ENCODE measurements at regions not wholly inside any gene's neighbourhood (a gene's known extent, or its start where the extent isn't known, plus 50 kb on each side); places are given as distances from the start of the nearest gene placed in this dataset.
"Not testable (repeated sequence)": the region's sequence is repeated elsewhere in the genome, so short reads cannot be mapped to it uniquely, and the experiment has no call there.

DNA sequence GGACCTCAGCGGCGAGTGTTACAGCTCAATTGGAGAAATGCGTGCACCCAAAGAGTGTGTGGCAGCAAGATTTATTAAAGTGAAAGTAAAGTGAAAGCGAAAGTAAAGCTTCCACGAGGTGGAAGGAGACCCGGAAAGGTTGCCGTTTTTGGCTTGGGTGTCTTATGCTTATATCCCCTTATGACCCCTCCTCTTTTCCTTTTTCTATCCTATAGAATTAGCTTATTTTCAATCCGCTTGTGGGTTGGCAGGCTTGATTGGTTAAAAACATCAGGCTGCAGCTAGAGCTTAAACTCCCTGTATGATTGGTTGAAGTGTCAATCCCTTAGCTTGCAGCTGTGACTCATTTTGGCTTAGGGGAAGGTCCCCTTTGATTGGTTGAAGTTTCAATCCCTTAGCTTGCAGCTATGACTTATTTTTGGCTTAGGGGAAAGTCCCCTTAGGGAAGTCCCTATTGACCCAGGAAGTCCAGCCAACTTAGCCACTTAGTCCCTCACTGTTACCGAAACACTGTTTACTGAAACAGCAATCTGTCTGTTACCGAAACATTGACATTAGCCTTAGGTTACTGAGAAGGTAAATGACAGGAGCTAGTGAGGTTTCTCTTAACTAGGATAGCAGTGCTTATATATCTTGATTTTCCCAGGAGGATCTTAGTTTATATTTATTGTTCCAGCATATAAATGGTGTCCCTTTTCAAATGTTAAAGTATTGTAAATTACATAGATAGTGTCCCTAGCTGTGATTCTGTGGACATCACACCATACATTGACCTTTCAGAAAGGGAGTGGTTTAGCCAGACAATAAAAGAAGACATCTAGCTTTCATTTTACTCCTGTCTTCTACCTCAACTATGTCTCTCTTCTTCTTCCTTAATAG is 575.8 kb downstream of the DACH1 start:
- DNase-seq (ENCODE audit: low read depth in 1 of 2, low spot score in 1 of 2) (peak in 1 of 2 experiments; percentile 73), ATAC-seq (peak; percentile 64 to 70), FAIRE-seq (no peak)
- H3K4me3 ChIP-seq: peak overlapping the region; percentile 46
- peak overlapping the region in 1 of 2 experiments; percentile 16; a peak in 1 of 6 replicates for H3K27ac ChIP-seq
- TF ChIP-seq PHF8 (IDR thresholded peaks at IDR 0.05; ENCODE audit: borderline replicate concordance, low read depth) (peak; percentile 37; the same call in 1 of the 2 replicates), RARB (CRISPR knock-in tag; IDR thresholded peaks at IDR 0.05) (no peak)
- peak overlapping the region; percentile 64 for H3K4me2 ChIP-seq
- no peaks in the 10 kb centered on the region for H3K9me3 ChIP-seq
- H3K4me1 ChIP-seq: no peaks in the 10 kb centered on the region
- ChIA-PET CTCF (no interaction called here), POLR2A (no interaction called here)
- 12% methylated on average over 10 of the region's 10 CpGs for WGBS (ENCODE audit: missing lambda C conversion rate)

GRCh38 chr13:71289980-71290379 is 577.0 kb downstream of the DACH1 start:
- ATAC-seq, H3K27ac ChIP-seq, H3K4me3 ChIP-seq, FAIRE-seq, H3K4me1 ChIP-seq, POLR2A ChIA-PET, H3K9me3 ChIP-seq, CTCF ChIA-PET: not testable (repeated sequence)
- TF ChIP-seq MAFK (IDR thresholded peaks at IDR 0.05; ENCODE audit: partially characterized antibody): peak; percentile 82
- peak in 1 of 2 experiments; percentile 7 for DNase-seq (ENCODE audit: low read depth in 1 of 2, low spot score in 1 of 2)
- peak overlapping the region; percentile 64; the same call in 2 of the 3 replicates for H3K4me2 ChIP-seq
- WGBS (ENCODE audit: missing lambda C conversion rate): 45% methylated on average over 2 of the region's 3 CpGs

DNA sequence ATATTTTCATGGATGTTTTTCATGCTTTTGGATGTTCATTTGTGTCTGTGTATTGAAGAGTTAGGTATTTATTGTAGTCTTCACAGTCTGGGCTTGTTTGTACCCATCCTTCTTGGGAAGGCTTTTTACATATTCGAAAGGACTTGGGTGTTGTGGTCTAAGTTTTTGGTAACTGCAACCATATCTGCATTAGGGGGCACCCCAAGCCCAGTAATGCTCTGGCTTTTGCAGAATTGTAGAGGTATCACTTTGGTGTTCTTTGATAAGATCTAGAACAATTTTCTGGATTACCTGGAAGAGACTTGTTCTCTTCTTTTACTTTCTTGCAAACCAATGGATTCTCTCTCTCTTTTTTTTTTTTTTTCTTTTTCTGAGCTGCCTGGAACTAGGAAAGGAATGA is 581.3 kb downstream of the DACH1 start:
- FAIRE-seq (no peak), ATAC-seq (no peak), DNase-seq (ENCODE audit: low read depth in 1 of 2, low spot score in 1 of 2) (no peak)
- CTCF ChIA-PET: no interaction called here
- H3K4me3 ChIP-seq: no peak overlapping the region
- 0% methylated on average over 1 of the region's 1 CpG for WGBS (ENCODE audit: missing lambda C conversion rate)
- H3K4me2 ChIP-seq: no peak overlapping the region
- no peaks in the 10 kb centered on the region for H3K4me1 ChIP-seq
- POLR2A ChIA-PET: no interaction called here
- TF ChIP-seq ZSCAN20 (CRISPR knock-in tag; IDR thresholded peaks at IDR 0.05) (no peak), MYC (IDR thresholded peaks at IDR 0.05; ENCODE audit: borderline replicate concordance, low read length) (no peak), RARB (CRISPR knock-in tag; IDR thresholded peaks at IDR 0.05) (no peak), POLR2A (IDR thresholded peaks at IDR 0.05; ENCODE audit: low read length) (no peak), FOXS1 (CRISPR knock-in tag; IDR thresholded peaks at IDR 0.05) (no peak), ZFP36 (IDR thresholded peaks at IDR 0.05; ENCODE audit: borderline replicate concordance, partially characterized antibody) (no peak), E2F6 (IDR thresholded peaks at IDR 0.05; ENCODE audit: borderline replicate concordance, low read depth) (no peak), NPAS2 (CRISPR knock-in tag; IDR thresholded peaks at IDR 0.05; ENCODE audit: borderline replicate concordance) (no peak), HOXB5 (CRISPR knock-in tag; IDR thresholded peaks at IDR 0.05) (no peak), BCL3 (IDR thresholded peaks at IDR 0.05) (no peak), RAD21 (conservative IDR thresholded peaks at IDR 0.05 in 1 of 2, IDR thresholded peaks at IDR 0.05 in 1 of 2) (no peak), FOSB (CRISPR knock-in tag; IDR thresholded peaks at IDR 0.05) (no peak), KDM5A (IDR thresholded peaks at IDR 0.05) (no peak), EHMT2 (IDR thresholded peaks at IDR 0.05; ENCODE audit: low read depth) (no peak), MAX (IDR thresholded peaks at IDR 0.05) (no peak)
- TF ChIP-seq, protein P1, sequence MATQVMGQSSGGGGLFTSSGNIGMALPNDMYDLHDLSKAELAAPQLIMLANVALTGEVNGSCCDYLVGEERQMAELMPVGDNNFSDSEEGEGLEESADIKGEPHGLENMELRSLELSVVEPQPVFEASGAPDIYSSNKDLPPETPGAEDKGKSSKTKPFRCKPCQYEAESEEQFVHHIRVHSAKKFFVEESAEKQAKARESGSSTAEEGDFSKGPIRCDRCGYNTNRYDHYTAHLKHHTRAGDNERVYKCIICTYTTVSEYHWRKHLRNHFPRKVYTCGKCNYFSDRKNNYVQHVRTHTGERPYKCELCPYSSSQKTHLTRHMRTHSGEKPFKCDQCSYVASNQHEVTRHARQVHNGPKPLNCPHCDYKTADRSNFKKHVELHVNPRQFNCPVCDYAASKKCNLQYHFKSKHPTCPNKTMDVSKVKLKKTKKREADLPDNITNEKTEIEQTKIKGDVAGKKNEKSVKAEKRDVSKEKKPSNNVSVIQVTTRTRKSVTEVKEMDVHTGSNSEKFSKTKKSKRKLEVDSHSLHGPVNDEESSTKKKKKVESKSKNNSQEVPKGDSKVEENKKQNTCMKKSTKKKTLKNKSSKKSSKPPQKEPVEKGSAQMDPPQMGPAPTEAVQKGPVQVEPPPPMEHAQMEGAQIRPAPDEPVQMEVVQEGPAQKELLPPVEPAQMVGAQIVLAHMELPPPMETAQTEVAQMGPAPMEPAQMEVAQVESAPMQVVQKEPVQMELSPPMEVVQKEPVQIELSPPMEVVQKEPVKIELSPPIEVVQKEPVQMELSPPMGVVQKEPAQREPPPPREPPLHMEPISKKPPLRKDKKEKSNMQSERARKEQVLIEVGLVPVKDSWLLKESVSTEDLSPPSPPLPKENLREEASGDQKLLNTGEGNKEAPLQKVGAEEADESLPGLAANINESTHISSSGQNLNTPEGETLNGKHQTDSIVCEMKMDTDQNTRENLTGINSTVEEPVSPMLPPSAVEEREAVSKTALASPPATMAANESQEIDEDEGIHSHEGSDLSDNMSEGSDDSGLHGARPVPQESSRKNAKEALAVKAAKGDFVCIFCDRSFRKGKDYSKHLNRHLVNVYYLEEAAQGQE (IDR thresholded peaks at IDR 0.05): no peak
- TF ChIP-seq, protein P2, sequence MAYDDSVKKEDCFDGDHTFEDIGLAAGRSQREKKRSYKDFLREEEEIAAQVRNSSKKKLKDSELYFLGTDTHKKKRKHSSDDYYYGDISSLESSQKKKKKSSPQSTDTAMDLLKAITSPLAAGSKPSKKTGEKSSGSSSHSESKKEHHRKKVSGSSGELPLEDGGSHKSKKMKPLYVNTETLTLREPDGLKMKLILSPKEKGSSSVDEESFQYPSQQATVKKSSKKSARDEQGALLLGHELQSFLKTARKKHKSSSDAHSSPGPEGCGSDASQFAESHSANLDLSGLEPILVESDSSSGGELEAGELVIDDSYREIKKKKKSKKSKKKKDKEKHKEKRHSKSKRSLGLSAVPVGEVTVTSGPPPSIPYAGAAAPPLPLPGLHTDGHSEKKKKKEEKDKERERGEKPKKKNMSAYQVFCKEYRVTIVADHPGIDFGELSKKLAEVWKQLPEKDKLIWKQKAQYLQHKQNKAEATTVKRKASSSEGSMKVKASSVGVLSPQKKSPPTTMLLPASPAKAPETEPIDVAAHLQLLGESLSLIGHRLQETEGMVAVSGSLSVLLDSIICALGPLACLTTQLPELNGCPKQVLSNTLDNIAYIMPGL (CRISPR knock-in tag; IDR thresholded peaks at IDR 0.05; ENCODE audit: borderline replicate concordance): no peak
- no peak overlapping the region for H3K27ac ChIP-seq
- H3K9me3 ChIP-seq: no peaks in the 10 kb centered on the region
